K562 (cell line): ENCODE measurements at regions not wholly inside any gene's neighbourhood (a gene's known extent, or its start where the extent isn't known, plus 50 kb on each side); places are given as distances from the start of the nearest gene placed in this dataset.

Experiments used
- BRCA1 ChIP-seq, 2 experiments: fragments of 450-650 bp in 1 of 2; sonication (generic) in 1 of 2; formaldehyde crosslinking in 1 of 2; IDR thresholded peaks; 2 replicates each; pipeline versions ENCODE4 v1.5.0 to v1.6.1; 2017 to 2020; ENCODE audit warnings: mild to moderate bottlenecking in 1 of 2, missing genetic modification reagents in 1 of 2
- CHD7 ChIP-seq: fragments of 200-600 bp; sonication (generic); IDR thresholded peaks from one replicate; pipeline ENCODE4 v1.6.1; 2012; ENCODE audit warnings: mild to moderate bottlenecking, low read depth, low read length, inconsistent platforms
- CTCF ChIP-seq, 3 experiments: IDR thresholded peaks in 2 of 3; conservative IDR thresholded peaks in 1 of 3; 2 replicates each; pipeline ENCODE4 v1.5.1; 2011 to 2012; ENCODE audit warnings: low read length in 3 of 3, mild to moderate bottlenecking in 3 of 3, control low read depth in 2 of 3, improper control_type of control experiment in 1 of 3, inconsistent platforms in 1 of 3, low read depth in 1 of 3, mixed read lengths in 1 of 3, moderate library complexity in 1 of 3; ENCODE audit not compliant: insufficient read depth in 2 of 3
- E2F6 ChIP-seq, 2 experiments: IDR thresholded peaks; 2 replicates each; pipeline ENCODE4 v1.6.1; 2011; ENCODE audit warnings: borderline replicate concordance in 1 of 2, control low read depth in 1 of 2, low read depth in 1 of 2, low read length in 1 of 2, mild to moderate bottlenecking in 1 of 2, mixed read lengths in 1 of 2, moderate library complexity in 1 of 2; ENCODE audit not compliant: insufficient read depth in 1 of 2, insufficient read length in 1 of 2, poor library complexity in 1 of 2, severe bottlenecking in 1 of 2; ENCODE audit errors: extremely low read depth in 1 of 2
- EZH2 ChIP-seq: IDR thresholded peaks from 2 replicates; pipeline ENCODE4 v1.6.1; 2012; ENCODE audit warnings: low read depth, mild to moderate bottlenecking, inconsistent platforms, low read length, borderline replicate concordance
- HSF4 ChIP-seq: fragments of 250-450 bp; sonication (Bioruptor Pico); IDR thresholded peaks from 2 replicates; pipeline ENCODE4 v2.1.2; 2022; ENCODE audit warnings: mild to moderate bottlenecking, moderate library complexity, borderline replicate concordance
- MCM3 ChIP-seq: fragments of 450-650 bp; IDR thresholded peaks from 2 replicates; pipeline ENCODE4 v1.6.1; 2016
- MTA2 ChIP-seq: fragments of 450-650 bp; IDR thresholded peaks from 2 replicates; pipeline ENCODE4 v1.6.1; 2016; ENCODE audit warnings: low read depth
- MXI1 ChIP-seq: IDR thresholded peaks from 2 replicates; pipeline ENCODE4 v1.6.1; 2011; ENCODE audit warnings: low read depth, mild to moderate bottlenecking, improper control_type of control experiment, low read length
- POLR2A ChIP-seq: fragments of 450-650 bp; conservative IDR thresholded peaks from 2 replicates; pipeline ENCODE4 v1.6.1; 2016
- ZBTB33 ChIP-seq: sonication (generic); formaldehyde crosslinking; IDR thresholded peaks from 2 replicates; pipeline ENCODE4 v1.8.1; 2023; ENCODE audit warnings: mild to moderate bottlenecking, missing genetic modification reagents
- ZHX1 ChIP-seq: fragments of 150-350 bp; conservative IDR thresholded peaks from 2 replicates; pipeline ENCODE4 v1.6.1; 2014; ENCODE audit warnings: low read length
- ZNF740 ChIP-seq, 3 experiments: fragments of 200-800 bp in 1 of 3; sonication (Bioruptor generic) in 1 of 3; sonication (generic) in 1 of 3; formaldehyde crosslinking in 1 of 3; IDR thresholded peaks; 2 replicates each; pipeline versions ENCODE4 v1.6.1 to v1.8.0; 2016 to 2022; ENCODE audit warnings: mild to moderate bottlenecking in 2 of 3, missing compliant biosample characterization in 2 of 3, missing genetic modification characterization in 2 of 3, missing genetic modification reagents in 1 of 3

GRCh38 chr4:63922146-63922545 is 487.1 kb downstream of the TECRL start:
- no peak for TF ChIP-seq HSF4 (CRISPR knock-in tag)
- TF ChIP-seq MCM3 = no peak
- TF ChIP-seq MXI1 = no peak
- TF ChIP-seq ZHX1 = no peak
- TF ChIP-seq ZBTB33 = no peak
- no peak for TF ChIP-seq CHD7
- TF ChIP-seq ZNF740 (CRISPR knock-in tag; IDR thresholded peaks at IDR 0.05) = no peak
- TF ChIP-seq ZNF740 (tag; IDR thresholded peaks at IDR 0.05) = no peak
- TF ChIP-seq EZH2 = no peak
- no peak for TF ChIP-seq E2F6 (IDR thresholded peaks at IDR 0.05; ENCODE audit: borderline replicate concordance in 1 of 2, extremely low read depth in 1 of 2, insufficient read depth in 1 of 2, insufficient read length in 1 of 2, low read depth in 1 of 2, low read length in 1 of 2, poor library complexity in 1 of 2, severe bottlenecking in 1 of 2)
- no peak for TF ChIP-seq POLR2A
- TF ChIP-seq MTA2 = no peak
- no peak for TF ChIP-seq BRCA1 (IDR thresholded peaks at IDR 0.05)
- TF ChIP-seq BRCA1 (CRISPR knock-in tag; IDR thresholded peaks at IDR 0.05) = no peak
- no peak for TF ChIP-seq CTCF (IDR thresholded peaks at IDR 0.05 in 2 of 3, conservative IDR thresholded peaks at IDR 0.05 in 1 of 3; ENCODE audit: insufficient read depth in 2 of 3, low read depth in 1 of 3, low read length in 3 of 3)
